HFF-Myc (cell line): ENCODE measurements at regions not wholly inside any gene's neighbourhood (a gene's known extent, or its start where the extent isn't known, plus 50 kb on each side); places are given as distances from the start of the nearest gene placed in this dataset.

Experiments used
- DNase-seq: peaks from one replicate; pipeline ENCODE4 v3.0.0-alpha.2; 2011; ENCODE audit warnings: low read depth; ENCODE audit errors: extremely low read depth
- H3K4me3 ChIP-seq: replicated peaks from 2 replicates; pipeline ENCODE4 v1.5.1; 2011; ENCODE audit warnings: low read depth, mild to moderate bottlenecking, control low read depth, low read length
- TF ChIP-seq, protein P1 (sequence below): IDR thresholded peaks from 2 replicates; pipeline ENCODE4 v1.5.1; 2012; ENCODE audit warnings: mild to moderate bottlenecking, low read depth, low read length, control low read depth; ENCODE audit errors: missing control alignments

DNA sequence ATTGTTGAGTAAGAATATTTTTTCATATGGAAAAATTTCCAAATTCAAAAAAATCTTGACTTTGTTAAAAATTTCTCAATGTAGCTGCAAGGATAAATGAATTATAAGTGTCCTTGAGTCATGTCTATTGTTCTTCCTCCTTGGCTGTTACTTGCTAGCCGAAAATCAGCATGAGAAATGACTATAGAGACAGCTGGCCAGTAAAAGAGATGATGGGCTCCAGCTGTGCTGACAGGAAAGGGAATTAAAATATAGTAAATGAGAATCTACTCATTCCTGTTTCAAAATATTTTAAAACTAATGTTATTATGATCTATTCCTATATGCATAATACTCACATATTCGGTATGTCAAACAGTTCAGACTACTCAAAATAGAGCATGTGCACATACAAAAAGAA is 1292.6 kb downstream of the BRINP3 start:
- TF ChIP-seq, protein P1, sequence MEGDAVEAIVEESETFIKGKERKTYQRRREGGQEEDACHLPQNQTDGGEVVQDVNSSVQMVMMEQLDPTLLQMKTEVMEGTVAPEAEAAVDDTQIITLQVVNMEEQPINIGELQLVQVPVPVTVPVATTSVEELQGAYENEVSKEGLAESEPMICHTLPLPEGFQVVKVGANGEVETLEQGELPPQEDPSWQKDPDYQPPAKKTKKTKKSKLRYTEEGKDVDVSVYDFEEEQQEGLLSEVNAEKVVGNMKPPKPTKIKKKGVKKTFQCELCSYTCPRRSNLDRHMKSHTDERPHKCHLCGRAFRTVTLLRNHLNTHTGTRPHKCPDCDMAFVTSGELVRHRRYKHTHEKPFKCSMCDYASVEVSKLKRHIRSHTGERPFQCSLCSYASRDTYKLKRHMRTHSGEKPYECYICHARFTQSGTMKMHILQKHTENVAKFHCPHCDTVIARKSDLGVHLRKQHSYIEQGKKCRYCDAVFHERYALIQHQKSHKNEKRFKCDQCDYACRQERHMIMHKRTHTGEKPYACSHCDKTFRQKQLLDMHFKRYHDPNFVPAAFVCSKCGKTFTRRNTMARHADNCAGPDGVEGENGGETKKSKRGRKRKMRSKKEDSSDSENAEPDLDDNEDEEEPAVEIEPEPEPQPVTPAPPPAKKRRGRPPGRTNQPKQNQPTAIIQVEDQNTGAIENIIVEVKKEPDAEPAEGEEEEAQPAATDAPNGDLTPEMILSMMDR, result no peak
- no peak for DNase-seq
- H3K4me3 ChIP-seq, result no peak overlapping the region

DNA sequence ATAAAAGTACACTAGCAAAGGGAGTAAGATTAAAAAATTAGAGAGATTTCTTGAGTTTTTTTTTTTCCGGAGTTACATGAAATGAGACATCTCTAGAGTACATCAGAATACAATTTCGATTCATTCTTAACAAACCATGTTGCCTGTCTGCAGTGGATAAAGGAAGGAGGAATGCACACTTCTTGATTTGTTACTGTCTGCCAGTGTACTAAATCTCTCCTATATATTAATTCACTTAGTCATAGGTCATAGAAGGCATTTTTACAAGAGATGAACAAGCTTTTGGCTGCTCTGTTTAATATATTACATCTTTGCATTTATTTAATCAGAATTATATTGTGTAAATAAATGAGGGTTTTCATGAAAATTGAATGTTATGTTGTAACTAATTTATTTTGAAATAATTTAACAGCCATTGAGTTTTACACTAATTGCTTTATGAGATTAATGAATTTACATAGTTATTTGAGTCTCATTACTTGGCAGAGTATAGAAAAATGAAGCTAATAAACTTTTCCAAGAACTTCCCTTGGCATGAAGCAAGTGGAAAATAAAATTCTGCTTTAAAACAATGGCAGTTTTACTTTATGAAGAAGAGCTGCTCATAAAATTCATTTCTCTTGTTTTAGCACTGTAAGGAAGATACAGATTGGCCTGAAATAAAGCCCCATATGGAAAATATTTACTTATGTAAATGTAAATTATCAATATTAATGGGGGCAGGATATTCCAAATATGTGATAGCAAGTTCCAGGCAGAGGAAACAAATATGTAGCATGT is 1284.7 kb downstream of the BRINP3 start:
- TF ChIP-seq, protein P1, result no peak
- DNase-seq, result no peak
- H3K4me3 ChIP-seq, result no peak overlapping the region

DNA sequence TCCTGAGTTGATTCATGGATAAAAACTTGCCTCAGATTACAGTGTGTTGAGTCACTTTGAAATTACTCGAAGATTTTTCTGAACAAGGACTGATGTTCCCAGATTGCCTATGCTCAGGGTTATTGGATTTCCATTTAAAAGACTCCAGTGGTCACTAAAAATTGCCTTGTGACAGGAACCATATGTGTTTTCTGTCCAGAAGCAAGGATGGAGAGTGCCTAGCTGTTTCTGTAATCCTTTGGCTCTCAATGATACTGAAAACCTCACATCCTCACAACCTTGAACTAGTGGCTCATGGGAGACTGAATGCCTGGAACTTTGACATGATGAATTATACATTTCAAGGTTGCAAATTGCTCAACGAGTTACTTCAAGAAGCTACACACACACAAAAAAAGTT is 1271.8 kb downstream of the BRINP3 start:
- no peak for DNase-seq
- H3K4me3 ChIP-seq, result no peak overlapping the region
- TF ChIP-seq, protein P1, result no peak

DNA sequence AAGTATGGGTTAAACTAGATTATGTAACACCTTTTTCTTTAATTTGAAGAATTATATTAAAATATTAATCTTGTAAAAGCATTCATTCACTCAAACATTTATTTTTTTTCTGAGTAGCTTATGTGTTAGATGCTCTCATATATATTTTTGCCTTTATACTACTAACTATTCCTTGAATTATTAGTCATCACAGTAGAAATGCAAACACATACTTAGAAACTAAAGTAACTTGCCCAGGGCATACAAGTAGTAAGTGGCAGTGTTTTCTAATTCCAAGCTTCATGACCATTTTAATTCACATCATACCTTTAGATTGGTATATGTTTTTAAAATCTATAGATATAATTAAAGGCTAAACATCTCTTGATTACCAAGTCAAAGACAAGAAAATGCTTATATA is 1271.0 kb downstream of the BRINP3 start:
- DNase-seq, result no peak
- TF ChIP-seq, protein P1, result no peak
- no peak overlapping the region for H3K4me3 ChIP-seq

DNA sequence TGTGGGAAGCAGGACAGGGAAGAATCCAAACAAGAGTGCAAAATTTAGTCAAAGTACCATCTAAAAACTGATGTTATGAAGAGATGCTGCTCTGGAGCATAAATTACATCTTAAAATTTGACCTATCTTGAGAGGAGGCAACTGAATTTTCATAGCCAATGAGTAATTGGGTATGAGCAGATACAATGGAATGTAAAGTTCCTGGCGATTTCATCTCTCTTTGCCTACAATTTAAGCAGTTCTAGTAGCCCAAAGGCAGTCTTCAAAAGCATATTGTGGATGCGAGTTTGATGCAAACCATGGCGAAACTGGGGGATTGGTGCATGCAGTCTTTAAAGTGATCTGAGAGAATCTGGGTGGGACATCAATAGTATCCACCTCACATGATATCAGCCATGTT is 1265.9 kb downstream of the BRINP3 start:
- no peak for DNase-seq
- TF ChIP-seq, protein P1, result no peak
- no peak overlapping the region for H3K4me3 ChIP-seq

DNA sequence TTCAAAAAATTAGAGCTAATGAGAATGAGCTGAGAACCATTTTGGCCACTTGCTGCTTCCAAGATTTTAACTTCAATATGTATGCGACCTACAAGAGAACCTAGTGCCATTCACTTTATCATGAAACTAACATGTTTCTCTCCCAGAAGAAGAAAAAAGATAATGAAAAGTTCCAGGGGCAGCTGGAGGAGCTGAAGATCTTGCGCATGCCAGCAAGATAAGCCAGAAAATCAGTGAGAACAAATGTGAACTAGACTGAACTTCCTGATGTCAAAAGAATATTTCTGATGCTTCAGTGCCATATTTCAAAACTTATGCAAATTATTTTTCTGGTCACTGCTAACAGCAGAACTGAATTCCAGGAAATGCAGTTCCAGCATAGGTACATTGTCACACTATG is 1265.1 kb downstream of the BRINP3 start:
- no peak overlapping the region for H3K4me3 ChIP-seq
- TF ChIP-seq, protein P1, result no peak
- DNase-seq, result no peak

DNA sequence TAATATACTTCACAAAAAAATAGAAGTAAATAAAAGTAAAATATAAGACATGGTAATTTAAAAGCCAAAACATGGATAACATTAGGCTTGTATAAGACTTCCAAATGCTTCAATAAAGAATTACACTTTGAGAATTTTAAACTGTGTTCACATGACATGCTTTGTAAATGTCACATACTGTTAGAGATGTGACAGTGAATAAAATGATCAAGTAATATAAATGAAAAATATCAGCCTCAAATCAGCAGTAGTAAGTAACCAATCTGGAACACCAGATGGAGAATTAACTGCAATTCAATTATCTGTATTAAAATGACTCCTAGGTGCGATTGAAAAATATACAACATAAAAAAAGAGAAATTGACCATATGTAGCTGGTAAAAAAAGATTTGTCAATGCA is 1260.8 kb downstream of the BRINP3 start:
- H3K4me3 ChIP-seq, result no peak overlapping the region
- TF ChIP-seq, protein P1, result no peak
- DNase-seq, result no peak
